Occipital lobe (tissue), 1 donor: ENCODE measurements at regions not wholly inside any gene's neighbourhood (a gene's known extent, or its start where the extent isn't known, plus 50 kb on each side); places are given as distances from the start of the nearest gene placed in this dataset.
"Not testable (repeated sequence)": the region's sequence is repeated elsewhere in the genome, so short reads cannot be mapped to it uniquely, and the experiment has no call there.

Experiments
- DNase-seq: peaks from one replicate; lab custom pipeline; 2025; lab: John Stamatoyannopoulos, UW

DNA sequence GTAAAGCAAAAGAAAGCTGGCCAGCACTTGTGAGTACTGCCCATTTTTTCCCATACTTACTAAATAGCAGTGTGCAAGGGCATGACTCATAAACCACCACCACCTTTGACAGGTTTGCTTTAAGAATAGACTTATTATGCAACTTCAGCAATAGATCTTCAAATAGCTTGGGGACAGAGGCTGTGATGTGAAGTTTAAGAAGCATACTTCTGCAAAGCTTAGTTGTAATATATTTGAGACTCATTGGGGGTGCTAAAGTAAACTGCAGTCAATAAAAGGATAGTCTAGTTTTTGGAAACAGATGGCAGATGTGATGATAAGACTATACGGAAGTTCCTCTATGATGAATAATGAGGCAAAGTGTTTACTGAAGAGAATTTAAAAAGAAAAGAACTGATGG lies 210.0 kb downstream of the PLA2G4A start:
- no peak for DNase-seq

DNA sequence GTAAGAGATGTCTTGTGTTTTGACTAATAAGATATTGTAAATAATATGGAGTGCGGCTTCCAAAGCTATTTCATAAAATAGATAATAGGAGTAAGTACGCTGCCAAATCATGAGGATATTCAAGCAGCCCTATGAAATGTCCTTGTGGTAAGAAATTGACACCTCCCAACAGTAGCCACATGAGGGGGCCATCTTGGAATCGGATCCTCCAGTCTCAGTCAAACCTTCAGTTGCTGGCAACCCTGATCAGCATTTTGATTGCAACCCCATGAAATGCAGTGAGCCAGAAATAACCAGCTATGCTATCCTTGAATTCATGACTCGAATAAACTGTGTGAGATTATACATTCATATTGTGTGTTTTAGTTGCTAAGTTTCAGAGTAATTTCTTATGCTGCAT lies 212.4 kb downstream of the PLA2G4A start:
- DNase-seq: no peak

DNA sequence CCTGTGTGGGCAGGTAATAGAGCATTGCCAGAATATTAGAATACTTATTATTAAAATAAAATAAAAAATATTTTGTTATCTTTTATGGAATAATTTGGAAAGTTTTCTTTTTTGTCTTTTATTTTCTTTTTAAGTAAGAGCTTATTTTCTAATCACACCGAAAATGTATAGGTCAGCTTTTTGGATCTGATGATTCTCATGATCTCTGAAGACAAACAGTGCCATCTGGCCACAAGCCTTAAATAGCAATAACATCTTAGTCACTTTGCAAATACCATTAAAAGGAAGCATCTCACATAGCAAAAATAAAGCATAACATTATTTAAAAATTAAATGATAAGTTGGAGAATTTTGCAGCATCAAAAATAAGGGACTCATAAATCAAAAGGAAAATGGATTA lies 213.8 kb downstream of the PLA2G4A start:
- no peak for DNase-seq

DNA sequence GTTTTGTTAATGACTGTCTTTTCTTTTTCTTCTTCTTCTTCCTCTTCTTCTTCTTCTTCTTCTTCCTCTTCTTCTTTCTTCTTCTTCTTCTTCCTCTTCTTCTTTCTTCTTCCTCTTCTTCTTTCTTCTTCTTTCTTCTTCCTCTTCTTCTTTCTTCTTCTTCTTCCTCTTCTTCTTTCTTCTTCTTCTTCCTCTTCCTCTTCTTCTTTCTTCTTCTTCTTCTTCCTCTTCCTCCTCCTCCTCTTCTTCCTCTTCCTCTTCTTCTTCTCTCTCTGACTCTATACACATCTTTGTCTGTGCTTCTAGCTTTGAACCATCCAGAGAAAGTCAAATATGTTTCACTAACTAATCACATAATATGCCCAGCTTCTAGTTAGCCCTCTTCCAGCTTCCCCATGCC lies 214.7 kb downstream of the PLA2G4A start:
- not testable (repeated sequence) for DNase-seq

DNA sequence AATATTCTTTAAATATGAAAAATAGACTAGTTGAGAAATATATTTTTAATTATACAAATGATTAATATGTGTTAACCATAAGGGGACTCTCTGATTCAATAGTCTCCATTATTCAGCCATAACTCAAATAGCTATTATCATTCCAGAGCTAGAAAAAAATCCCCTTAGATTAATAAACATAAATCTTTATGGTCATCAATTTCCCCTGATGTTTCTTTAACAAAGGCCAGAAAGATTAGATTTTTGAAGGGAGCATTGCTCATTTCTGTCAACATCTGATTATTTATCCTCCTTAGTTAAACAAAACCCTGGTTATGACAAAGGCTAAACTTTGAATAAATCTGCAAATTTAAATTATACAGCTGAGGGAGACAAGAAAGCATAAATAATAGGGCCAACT lies 215.7 kb downstream of the PLA2G4A start:
- DNase-seq: no peak

DNA sequence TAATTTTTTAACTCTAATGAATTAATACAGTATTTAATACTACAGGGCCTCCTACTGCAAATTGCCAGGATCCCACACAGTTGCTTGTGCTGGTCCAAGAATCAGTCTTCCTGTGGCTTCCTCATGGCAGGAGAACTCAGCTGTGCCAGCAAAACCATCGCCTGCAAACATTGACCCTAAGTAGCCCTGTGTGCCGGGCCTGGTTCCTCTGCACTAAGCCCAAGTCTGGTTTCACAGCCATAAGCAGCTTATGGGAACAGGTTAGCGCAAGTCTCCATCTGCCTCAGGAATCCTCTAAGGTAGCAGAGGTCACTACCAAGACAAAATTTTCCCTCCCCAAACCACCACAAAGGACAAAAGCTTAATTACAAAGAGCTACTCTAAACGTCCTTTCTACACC lies 216.6 kb downstream of the PLA2G4A start:
- no peak for DNase-seq

DNA sequence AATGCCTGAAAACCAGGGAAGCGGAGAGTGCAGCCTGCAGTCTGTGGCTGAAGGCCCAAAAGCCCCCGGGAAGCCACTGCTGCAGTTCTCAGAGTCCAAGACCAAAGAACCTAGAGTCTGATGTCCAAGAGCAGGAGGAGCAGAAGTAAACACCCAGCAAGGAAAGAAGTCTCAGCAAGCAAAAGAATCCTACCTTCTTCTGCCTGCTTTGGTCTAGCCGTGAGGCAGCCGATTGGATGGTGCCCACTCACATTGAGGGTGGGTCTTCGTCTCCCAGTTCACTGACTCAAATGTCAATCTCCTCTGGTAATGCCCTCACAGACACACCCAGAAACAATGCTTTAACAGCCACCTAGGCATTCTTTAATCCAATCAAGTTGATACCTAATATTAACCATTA lies 217.5 kb downstream of the PLA2G4A start:
- DNase-seq: no peak

DNA sequence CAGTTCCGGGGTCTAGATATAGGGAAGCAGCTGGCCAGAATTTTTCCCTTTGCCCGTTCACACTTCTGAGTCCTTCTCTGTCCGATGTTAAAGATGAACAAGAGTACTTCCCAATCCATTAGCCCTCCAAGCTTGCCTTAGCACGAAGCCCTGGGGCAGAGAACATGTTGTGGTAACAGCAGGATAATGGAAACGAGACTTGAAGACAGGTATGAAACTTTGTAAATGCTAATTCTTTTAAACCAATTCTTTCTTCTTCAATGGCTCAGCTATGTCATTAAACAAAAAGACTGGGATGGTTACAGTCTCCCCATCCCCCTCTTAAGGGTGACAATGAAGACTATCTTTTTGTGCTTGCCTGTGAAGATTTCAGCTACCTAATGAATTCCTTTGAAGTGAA lies 218.5 kb downstream of the PLA2G4A start:
- no peak for DNase-seq

GRCh38 chr1:187051618-187052232 lies 223.0 kb downstream of the PLA2G4A start:
- peak; percentile 1 for DNase-seq

DNA sequence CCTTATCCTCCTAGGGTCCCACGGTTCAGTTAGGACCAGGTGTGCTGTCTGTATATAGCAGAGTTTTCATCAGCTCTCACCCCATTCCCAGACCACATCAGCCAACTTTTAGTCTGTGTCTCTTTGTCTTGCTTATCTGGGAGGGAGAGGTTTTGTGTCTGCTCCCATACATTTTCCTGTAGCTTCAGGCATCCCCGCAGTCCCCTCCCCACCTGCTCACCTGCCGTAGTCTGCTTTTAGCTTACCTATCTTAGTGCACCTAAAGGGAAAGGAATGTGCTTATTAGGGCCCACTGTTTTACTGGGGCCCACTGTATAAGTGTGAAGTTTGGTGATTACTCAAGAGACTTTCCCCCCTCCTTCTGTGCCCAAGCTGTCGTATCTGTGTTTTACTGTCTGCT lies 225.1 kb downstream of the PLA2G4A start:
- DNase-seq: no peak

DNA sequence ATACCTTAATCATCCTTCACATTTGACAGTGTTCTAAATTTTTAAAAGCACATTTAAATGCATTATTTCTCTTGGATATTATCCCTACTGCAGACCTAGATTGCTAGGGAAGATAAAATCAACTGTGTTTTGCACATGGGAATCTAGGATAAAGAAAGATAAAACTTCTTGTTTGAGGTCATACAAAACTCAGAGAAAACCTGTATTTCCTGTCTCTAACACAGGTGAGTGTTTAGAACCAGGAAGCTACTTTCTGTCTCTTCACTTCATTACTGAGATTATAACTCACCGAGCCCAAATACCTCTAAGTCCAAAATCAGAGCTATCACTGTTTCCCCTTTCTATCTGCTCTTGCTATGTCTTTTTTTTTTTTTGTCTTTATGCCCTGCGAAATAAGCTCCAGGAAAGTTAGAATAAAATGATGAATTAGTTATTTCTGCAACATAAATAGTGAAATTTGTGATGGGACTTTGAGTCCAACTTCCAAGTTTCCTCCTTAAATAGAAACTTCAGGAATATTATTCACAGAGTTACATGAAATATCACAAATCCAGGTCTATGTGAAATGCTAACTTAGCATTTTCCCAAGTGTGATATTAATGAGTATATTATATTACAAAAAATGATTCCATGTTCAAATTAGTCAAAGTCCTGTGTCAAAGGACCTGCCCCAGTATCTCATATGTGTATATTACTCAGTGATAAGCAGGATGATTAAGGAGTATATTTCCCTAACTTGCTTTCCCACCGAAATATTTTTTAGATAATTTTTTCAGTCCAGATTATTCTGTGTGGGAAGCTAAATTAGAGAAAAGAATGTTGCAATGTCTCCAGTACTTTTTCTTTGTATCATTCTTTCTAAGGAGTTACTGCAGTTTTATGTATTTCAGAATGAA lies 226.4 kb downstream of the PLA2G4A start:
- DNase-seq: no peak

- no peak for DNase-seq
Measured at GRCh38 chr1:187063271-187063670, 234.5 kb downstream of the PLA2G4A start.

DNA sequence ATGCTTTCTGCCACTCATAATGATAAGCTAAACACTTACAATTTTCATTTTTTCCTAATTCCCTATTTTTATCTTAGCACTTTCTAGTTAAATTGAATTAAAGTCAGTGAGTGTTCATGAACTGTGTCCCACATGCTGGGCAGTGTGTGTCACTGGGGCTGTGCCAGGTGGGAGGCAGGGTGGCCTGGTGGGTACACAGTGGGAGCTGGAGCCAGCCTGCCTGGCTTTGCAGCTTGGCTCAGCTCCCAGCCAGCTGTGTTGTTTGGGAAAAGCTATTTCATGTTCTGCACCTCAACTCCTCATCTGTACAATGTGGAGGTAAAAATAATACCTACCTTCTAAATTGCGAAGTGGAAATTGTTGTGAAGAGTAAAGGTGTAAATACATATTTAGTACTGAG lies 238.4 kb downstream of the PLA2G4A start:
- DNase-seq: no peak

GRCh38 chr1:187070076-187070475 lies 241.3 kb downstream of the PLA2G4A start:
- DNase-seq: no peak

DNA sequence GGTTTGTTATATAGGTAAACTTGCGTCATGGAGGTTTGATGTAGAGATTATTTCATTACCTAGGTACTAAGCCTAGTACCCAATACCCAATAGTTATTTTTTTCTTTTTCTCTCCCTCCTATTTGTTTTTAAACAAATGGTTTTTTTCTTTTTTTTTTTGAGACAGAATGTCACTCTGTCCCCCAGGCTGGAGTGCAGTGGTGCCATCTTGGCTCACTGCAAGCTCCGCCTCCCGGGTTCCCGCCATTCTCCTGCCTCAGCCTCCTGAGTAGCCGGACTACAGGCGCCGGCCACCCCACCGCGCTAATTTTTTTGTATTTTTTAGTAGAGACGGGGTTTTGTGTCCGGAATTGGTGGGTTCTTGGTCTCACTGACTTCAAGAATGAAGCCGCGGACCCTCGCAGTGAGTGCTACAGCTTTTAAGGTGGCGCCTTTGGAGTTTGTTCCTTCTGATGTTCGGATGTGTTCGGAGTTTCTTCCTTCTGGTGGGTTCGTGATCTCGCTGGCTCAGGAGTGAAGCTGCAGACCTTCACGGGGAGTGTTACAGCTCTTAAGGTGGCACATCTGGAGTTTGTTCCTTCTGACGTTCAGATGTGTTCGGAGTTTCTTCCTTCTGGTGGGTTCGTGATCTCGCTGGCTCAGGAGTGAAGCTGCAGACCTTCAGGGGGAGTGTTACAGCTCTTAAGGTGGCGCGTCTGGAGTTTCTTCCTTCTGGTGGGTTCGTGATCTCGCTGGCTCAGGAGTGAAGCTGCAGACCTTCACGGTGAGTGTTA lies 243.7 kb downstream of the PLA2G4A start:
- not testable (repeated sequence) for DNase-seq

DNA sequence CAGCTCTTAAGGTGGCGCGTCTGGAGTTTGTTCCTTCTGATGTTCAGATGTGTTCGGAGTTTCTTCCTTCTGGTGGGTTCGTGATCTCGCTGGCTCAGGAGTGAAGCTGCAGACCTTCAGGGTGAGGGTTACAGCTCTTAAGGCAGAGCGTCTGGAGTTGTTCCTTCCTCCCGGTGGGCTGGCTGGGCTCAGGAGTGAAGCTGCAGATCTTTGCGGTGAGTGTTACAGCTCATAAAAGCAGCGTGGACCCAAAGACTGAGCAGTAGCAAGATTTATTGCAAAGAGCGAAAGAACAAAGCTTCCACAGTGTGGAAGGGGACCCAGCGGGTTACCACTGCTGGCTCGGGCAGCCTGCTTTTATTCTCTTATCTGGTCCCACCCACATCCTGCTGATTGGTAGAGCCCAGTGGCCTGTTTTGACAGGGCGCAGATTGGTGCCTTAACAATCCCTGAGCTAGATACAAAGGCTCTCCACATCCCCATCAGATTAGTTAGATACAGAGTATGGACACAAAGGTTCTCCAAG lies 244.3 kb downstream of the PLA2G4A start:
- DNase-seq: not testable (repeated sequence)

DNA sequence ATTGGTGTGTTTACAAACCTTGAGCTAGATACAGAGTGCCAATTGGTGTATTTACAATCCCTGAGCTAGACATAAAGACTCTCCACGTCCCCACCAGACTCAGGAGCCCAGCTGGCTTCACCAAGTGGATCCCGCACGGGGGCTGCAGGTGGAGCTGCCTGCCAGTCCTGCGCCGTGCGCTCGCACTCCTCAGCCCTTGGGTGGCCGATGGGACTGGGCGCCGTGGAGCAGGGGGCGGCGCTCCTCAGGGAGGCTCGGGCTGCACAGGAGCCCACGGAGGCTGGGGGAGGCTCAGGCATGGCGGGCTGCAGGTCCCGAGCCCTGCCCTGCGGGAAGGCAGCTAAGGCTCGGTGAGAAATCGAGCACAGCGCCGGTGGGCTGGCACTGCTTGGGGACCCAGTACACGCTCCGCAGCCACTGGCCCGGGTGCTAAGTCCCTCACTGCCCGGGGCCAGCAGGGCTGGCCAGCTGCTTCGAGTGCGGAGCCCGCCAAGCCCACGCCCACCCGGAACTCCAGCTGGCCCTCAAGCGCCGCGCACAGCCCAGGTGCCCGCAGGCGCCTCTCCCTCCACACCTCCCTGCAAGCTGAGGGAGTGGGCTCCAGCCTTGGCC lies 245.0 kb downstream of the PLA2G4A start:
- DNase-seq: not testable (repeated sequence)

- DNase-seq: no peak
Measured at GRCh38 chr1:187074445-187075048, 245.8 kb downstream of the PLA2G4A start.

DNA sequence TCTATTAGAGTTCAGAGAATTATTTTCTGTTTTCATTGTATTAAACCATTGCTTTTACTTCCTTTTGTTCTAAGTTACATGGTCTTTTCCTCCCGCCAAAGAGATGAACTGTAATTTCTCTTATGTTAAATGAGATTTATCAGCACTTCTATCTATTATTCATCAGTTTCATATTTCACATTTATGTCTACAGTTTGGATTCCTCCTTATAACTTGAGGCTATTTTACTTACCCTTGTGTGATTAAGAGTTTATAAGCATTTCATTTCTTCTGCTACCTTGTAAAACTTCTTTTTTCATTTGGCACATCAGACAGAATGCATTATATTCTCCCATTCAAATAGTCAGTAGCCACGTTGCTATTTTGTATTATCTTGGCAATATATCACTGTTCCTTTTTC lies 248.2 kb downstream of the PLA2G4A start:
- no peak for DNase-seq

DNA sequence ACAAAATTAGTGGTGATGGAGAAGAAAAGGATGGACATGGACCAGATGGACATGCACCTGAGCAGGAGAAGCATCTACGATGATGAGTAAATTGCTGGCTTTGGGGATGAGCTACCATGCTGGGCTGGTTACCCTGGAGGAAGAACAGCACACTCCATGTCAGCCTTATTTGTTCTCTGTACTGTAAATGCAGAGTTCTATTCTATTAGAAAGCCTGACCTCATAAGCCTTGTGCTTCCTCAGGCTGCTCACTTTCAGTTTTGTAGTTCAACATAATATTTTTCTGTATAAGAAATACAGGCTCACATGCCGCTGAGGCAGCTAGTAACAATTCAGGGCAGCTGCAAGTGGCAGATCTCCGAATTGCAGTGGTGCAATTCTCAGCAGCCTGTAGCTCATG lies 249.6 kb downstream of the PLA2G4A start:
- DNase-seq: no peak

GRCh38 chr1:187078916-187079315 lies 250.2 kb downstream of the PLA2G4A start:
- no peak for DNase-seq
